ENCODE measurements at regions not wholly inside any gene's neighbourhood (a gene's known extent, or its start where the extent isn't known, plus 50 kb on each side); places are given as distances from the start of the nearest gene placed in this dataset.
"Not testable (repeated sequence)": the region's sequence is repeated elsewhere in the genome, so short reads cannot be mapped to it uniquely, and the experiment has no call there.

GRCh38 chr12:9440428-9440827, 167.3 kb downstream of the KLRB1 start:
- 90% methylated on average over 4 of the region's 5 CpGs for WGBS (ENCODE audit: insufficient coverage, insufficient replicate concordance, low lambda C conversion rate, missing lambda C conversion rate)
- RAD21 ChIA-PET (ENCODE audit: unreplicated experiment); H3K36me3 ChIP-seq (ENCODE audit: control insufficient read depth in 2 of 2, insufficient read depth in 2 of 2, low read length in 1 of 2); H4K20me1 ChIP-seq (ENCODE audit: control insufficient read depth, insufficient read depth); CTCF ChIA-PET; SMC1A ChIA-PET (ENCODE audit: uncharacterized antibody, unreplicated experiment); ATAC-seq; H2AFZ ChIP-seq (ENCODE audit: control insufficient read depth, low read depth, low read length); DNase-seq (ENCODE audit: low read depth, low spot score); H3K27ac ChIP-seq (ENCODE audit: control insufficient read depth, insufficient read depth); H3K27me3 ChIP-seq (replicated peaks in 1 of 2; ENCODE audit: control insufficient read depth in 2 of 2, insufficient read depth in 2 of 2, low read length in 1 of 2); POLR2A ChIA-PET; FAIRE-seq; BruUV-seq (replicated peaks); H3K9ac ChIP-seq (ENCODE audit: control insufficient read depth, insufficient read depth, low read length); intact Hi-C loops (cut with micrococcal nuclease; ENCODE audit: unreplicated experiment); H3K4me2 ChIP-seq (ENCODE audit: control insufficient read depth, insufficient read depth); H3K79me2 ChIP-seq (ENCODE audit: control insufficient read depth, insufficient read depth, low read length); in situ Hi-C loops (cut with MboI); H3K9me3 ChIP-seq (replicated peaks; ENCODE audit: control insufficient read depth, insufficient read depth, low read length); H3K4me1 ChIP-seq (ENCODE audit: control insufficient read depth, insufficient read depth, low read length); H3K4me3 ChIP-seq: not testable (repeated sequence)

- H3K79me2 ChIP-seq (ENCODE audit: control insufficient read depth, insufficient read depth, low read length); intact Hi-C loops (cut with micrococcal nuclease; ENCODE audit: unreplicated experiment); H3K27me3 ChIP-seq (replicated peaks in 1 of 2; ENCODE audit: control insufficient read depth in 2 of 2, insufficient read depth in 2 of 2, low read length in 1 of 2); RAD21 ChIA-PET (ENCODE audit: unreplicated experiment); FAIRE-seq; ATAC-seq; H2AFZ ChIP-seq (ENCODE audit: control insufficient read depth, low read depth, low read length); SMC1A ChIA-PET (ENCODE audit: uncharacterized antibody, unreplicated experiment); DNase-seq (ENCODE audit: low read depth, low spot score); BruUV-seq (replicated peaks); H3K4me2 ChIP-seq (ENCODE audit: control insufficient read depth, insufficient read depth); H4K20me1 ChIP-seq (ENCODE audit: control insufficient read depth, insufficient read depth); POLR2A ChIA-PET; H3K4me3 ChIP-seq; H3K9ac ChIP-seq (ENCODE audit: control insufficient read depth, insufficient read depth, low read length); H3K9me3 ChIP-seq (replicated peaks; ENCODE audit: control insufficient read depth, insufficient read depth, low read length); in situ Hi-C loops (cut with MboI); H3K36me3 ChIP-seq (ENCODE audit: control insufficient read depth in 2 of 2, insufficient read depth in 2 of 2, low read length in 1 of 2); H3K4me1 ChIP-seq (ENCODE audit: control insufficient read depth, insufficient read depth, low read length); CTCF ChIA-PET; H3K27ac ChIP-seq (ENCODE audit: control insufficient read depth, insufficient read depth): not testable (repeated sequence)
- WGBS (ENCODE audit: insufficient coverage, insufficient replicate concordance, low lambda C conversion rate, missing lambda C conversion rate) = 85% methylated on average over 7 of the region's 15 CpGs
Observed at GRCh38 chr12:9435682-9436081, 172.0 kb downstream of the KLRB1 start.

- H3K4me2 ChIP-seq (ENCODE audit: control insufficient read depth, insufficient read depth); H3K79me2 ChIP-seq (ENCODE audit: control insufficient read depth, insufficient read depth, low read length); H3K4me1 ChIP-seq (ENCODE audit: control insufficient read depth, insufficient read depth, low read length); H2AFZ ChIP-seq (ENCODE audit: control insufficient read depth, low read depth, low read length); SMC1A ChIA-PET (ENCODE audit: uncharacterized antibody, unreplicated experiment); ATAC-seq; DNase-seq (ENCODE audit: low read depth, low spot score); RAD21 ChIA-PET (ENCODE audit: unreplicated experiment); H3K9me3 ChIP-seq (replicated peaks; ENCODE audit: control insufficient read depth, insufficient read depth, low read length); H3K4me3 ChIP-seq; H4K20me1 ChIP-seq (ENCODE audit: control insufficient read depth, insufficient read depth); POLR2A ChIA-PET; H3K9ac ChIP-seq (ENCODE audit: control insufficient read depth, insufficient read depth, low read length); CTCF ChIA-PET; BruUV-seq (replicated peaks); H3K27me3 ChIP-seq (replicated peaks in 1 of 2; ENCODE audit: control insufficient read depth in 2 of 2, insufficient read depth in 2 of 2, low read length in 1 of 2); FAIRE-seq; H3K36me3 ChIP-seq (ENCODE audit: control insufficient read depth in 2 of 2, insufficient read depth in 2 of 2, low read length in 1 of 2); H3K27ac ChIP-seq (ENCODE audit: control insufficient read depth, insufficient read depth); intact Hi-C loops (cut with micrococcal nuclease; ENCODE audit: unreplicated experiment); in situ Hi-C loops (cut with MboI): not testable (repeated sequence)
- WGBS (ENCODE audit: insufficient coverage, insufficient replicate concordance, low lambda C conversion rate, missing lambda C conversion rate) = 90% methylated on average over 5 of the region's 19 CpGs
Observed at GRCh38 chr12:9430385-9430784, 177.3 kb downstream of the KLRB1 start.

- POLR2A ChIA-PET; H2AFZ ChIP-seq (ENCODE audit: control insufficient read depth, low read depth, low read length); H3K4me1 ChIP-seq (ENCODE audit: control insufficient read depth, insufficient read depth, low read length); BruUV-seq (replicated peaks); H3K36me3 ChIP-seq (ENCODE audit: control insufficient read depth in 2 of 2, insufficient read depth in 2 of 2, low read length in 1 of 2); H3K9ac ChIP-seq (ENCODE audit: control insufficient read depth, insufficient read depth, low read length); SMC1A ChIA-PET (ENCODE audit: uncharacterized antibody, unreplicated experiment); intact Hi-C loops (cut with micrococcal nuclease; ENCODE audit: unreplicated experiment); in situ Hi-C loops (cut with MboI); H3K79me2 ChIP-seq (ENCODE audit: control insufficient read depth, insufficient read depth, low read length); H3K4me2 ChIP-seq (ENCODE audit: control insufficient read depth, insufficient read depth); CTCF ChIA-PET; H4K20me1 ChIP-seq (ENCODE audit: control insufficient read depth, insufficient read depth); H3K27me3 ChIP-seq (replicated peaks in 1 of 2; ENCODE audit: control insufficient read depth in 2 of 2, insufficient read depth in 2 of 2, low read length in 1 of 2); FAIRE-seq; ATAC-seq; H3K27ac ChIP-seq (ENCODE audit: control insufficient read depth, insufficient read depth); H3K4me3 ChIP-seq; DNase-seq (ENCODE audit: low read depth, low spot score); RAD21 ChIA-PET (ENCODE audit: unreplicated experiment); H3K9me3 ChIP-seq (replicated peaks; ENCODE audit: control insufficient read depth, insufficient read depth, low read length): not testable (repeated sequence)
- 87% methylated on average over 8 of the region's 13 CpGs for WGBS (ENCODE audit: insufficient coverage, insufficient replicate concordance, low lambda C conversion rate, missing lambda C conversion rate)
Observed at GRCh38 chr12:9428856-9429255, 178.9 kb downstream of the KLRB1 start.
